ENCODE measurements at regions not wholly inside any gene's neighbourhood (a gene's known extent, or its start where the extent isn't known, plus 50 kb on each side); places are given as distances from the start of the nearest gene placed in this dataset.

DNA sequence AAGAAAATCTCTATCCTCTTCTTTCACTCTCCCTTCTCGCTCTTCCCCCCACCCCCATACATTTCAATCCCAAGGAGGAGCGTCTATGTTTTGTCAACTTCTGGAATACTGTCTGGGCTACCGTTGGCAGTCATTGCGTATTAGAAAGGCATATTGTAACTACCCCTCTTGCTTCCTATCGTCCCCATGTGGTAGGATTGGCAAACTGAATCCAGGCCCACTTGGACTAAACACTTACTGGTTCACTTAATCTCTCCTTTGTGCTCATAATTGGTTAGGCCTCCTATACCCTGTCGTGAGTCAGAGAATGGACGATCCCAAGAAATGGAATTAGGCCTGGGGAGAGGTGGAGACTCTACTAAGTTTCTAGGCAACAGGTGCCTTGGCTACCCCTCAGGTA lies 68.8 kb upstream of the SLC8A3 start:
- peak; percentile 42 to 71 (median 59) for TF ChIP-seq CTCF (IDR thresholded peaks at IDR 0.05 in 4 of 5, conservative IDR thresholded peaks at IDR 0.05 in 1 of 5)
- TF ChIP-seq POLR2A (IDR thresholded peaks at IDR 0.05): no peak

Data from gastrocnemius medialis (tissue), 4 donors.